ENCODE measurements at regions not wholly inside any gene's neighbourhood (a gene's known extent, or its start where the extent isn't known, plus 50 kb on each side); places are given as distances from the start of the nearest gene placed in this dataset.

- TF ChIP-seq, protein P1, sequence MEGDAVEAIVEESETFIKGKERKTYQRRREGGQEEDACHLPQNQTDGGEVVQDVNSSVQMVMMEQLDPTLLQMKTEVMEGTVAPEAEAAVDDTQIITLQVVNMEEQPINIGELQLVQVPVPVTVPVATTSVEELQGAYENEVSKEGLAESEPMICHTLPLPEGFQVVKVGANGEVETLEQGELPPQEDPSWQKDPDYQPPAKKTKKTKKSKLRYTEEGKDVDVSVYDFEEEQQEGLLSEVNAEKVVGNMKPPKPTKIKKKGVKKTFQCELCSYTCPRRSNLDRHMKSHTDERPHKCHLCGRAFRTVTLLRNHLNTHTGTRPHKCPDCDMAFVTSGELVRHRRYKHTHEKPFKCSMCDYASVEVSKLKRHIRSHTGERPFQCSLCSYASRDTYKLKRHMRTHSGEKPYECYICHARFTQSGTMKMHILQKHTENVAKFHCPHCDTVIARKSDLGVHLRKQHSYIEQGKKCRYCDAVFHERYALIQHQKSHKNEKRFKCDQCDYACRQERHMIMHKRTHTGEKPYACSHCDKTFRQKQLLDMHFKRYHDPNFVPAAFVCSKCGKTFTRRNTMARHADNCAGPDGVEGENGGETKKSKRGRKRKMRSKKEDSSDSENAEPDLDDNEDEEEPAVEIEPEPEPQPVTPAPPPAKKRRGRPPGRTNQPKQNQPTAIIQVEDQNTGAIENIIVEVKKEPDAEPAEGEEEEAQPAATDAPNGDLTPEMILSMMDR (tag by site-specific recombination; IDR thresholded peaks at IDR 0.05): no peak
- TF ChIP-seq ZNF561 (tag by site-specific recombination; IDR thresholded peaks at IDR 0.05; ENCODE audit: borderline replicate concordance) (no peak), ZNF621 (tag by site-specific recombination; IDR thresholded peaks at IDR 0.05) (no peak), ZSCAN30 (tag by site-specific recombination; IDR thresholded peaks at IDR 0.05) (no peak), YY1 (tag by site-specific recombination; IDR thresholded peaks at IDR 0.05) (no peak), ZNF184 (tag by site-specific recombination; IDR thresholded peaks at IDR 0.05) (no peak)
- TF ChIP-seq, protein P2, sequence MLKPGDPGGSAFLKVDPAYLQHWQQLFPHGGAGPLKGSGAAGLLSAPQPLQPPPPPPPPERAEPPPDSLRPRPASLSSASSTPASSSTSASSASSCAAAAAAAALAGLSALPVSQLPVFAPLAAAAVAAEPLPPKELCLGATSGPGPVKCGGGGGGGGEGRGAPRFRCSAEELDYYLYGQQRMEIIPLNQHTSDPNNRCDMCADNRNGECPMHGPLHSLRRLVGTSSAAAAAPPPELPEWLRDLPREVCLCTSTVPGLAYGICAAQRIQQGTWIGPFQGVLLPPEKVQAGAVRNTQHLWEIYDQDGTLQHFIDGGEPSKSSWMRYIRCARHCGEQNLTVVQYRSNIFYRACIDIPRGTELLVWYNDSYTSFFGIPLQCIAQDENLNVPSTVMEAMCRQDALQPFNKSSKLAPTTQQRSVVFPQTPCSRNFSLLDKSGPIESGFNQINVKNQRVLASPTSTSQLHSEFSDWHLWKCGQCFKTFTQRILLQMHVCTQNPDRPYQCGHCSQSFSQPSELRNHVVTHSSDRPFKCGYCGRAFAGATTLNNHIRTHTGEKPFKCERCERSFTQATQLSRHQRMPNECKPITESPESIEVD (tag by site-specific recombination; IDR thresholded peaks at IDR 0.05): no peak
Measured at GRCh38 chr4:189177130-189177529, 763.5 kb upstream of the FRG1 start.
